ENCODE measurements at regions not wholly inside any gene's neighbourhood (a gene's known extent, or its start where the extent isn't known, plus 50 kb on each side); places are given as distances from the start of the nearest gene placed in this dataset.

- Histone ChIP-seq H3K27me3 (no peaks in the 10 kb centered on the region), H3K27ac (no peak overlapping the region), H3K36me3 (ENCODE audit: low read depth, missing control alignments) (no peaks in the 10 kb centered on the region), H3K9me3 (no peaks in the 10 kb centered on the region), H3K4me3 (no peak overlapping the region), H3K4me1 (no peaks in the 10 kb centered on the region)
- intact Hi-C loops (cut with DNase I; ENCODE audit: low total_unique reads) = no loop called here
- DNase-seq = no peak
- TF ChIP-seq POLR2A (IDR thresholded peaks at IDR 0.05) = no peak
- TF ChIP-seq, protein P1, sequence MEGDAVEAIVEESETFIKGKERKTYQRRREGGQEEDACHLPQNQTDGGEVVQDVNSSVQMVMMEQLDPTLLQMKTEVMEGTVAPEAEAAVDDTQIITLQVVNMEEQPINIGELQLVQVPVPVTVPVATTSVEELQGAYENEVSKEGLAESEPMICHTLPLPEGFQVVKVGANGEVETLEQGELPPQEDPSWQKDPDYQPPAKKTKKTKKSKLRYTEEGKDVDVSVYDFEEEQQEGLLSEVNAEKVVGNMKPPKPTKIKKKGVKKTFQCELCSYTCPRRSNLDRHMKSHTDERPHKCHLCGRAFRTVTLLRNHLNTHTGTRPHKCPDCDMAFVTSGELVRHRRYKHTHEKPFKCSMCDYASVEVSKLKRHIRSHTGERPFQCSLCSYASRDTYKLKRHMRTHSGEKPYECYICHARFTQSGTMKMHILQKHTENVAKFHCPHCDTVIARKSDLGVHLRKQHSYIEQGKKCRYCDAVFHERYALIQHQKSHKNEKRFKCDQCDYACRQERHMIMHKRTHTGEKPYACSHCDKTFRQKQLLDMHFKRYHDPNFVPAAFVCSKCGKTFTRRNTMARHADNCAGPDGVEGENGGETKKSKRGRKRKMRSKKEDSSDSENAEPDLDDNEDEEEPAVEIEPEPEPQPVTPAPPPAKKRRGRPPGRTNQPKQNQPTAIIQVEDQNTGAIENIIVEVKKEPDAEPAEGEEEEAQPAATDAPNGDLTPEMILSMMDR (IDR thresholded peaks at IDR 0.05) = no peak
- 42 to 45% methylated on average over 10 of the region's 10 CpGs for WGBS, 2 donors
These were observed 147.8 kb downstream of the SHOX2 start for GRCh38 chr3:157958457-157958856.

DNA sequence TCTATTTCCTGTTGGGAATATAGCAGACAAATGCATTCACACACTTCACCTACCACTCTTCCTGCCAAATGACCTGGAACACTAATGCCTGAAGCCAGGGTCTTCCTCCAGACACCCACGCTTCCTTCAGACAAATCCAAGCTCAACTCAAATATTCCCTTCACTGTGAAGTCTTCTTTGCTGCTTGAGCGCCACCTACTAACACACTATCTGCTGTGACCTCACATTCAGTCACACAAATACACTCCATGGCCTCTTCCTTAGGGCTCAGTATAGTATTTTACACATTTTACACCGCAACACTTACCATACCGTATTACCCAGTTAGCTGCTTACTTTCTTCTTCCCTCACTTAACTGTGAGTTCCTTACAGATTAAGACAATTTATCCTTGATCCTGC is 149.4 kb downstream of the SHOX2 start:
- Histone ChIP-seq H3K4me3 (no peak overlapping the region), H3K36me3 (ENCODE audit: low read depth, missing control alignments) (no peaks in the 10 kb centered on the region), H3K27ac (no peak overlapping the region), H3K4me1 (no peaks in the 10 kb centered on the region), H3K9me3 (no peaks in the 10 kb centered on the region), H3K27me3 (no peaks in the 10 kb centered on the region)
- no peak for DNase-seq
- TF ChIP-seq, protein P1 (IDR thresholded peaks at IDR 0.05) = no peak
- intact Hi-C loops (cut with DNase I; ENCODE audit: low total_unique reads) = no loop called here
- 90 to 92% methylated on average over 4 of the region's 4 CpGs for WGBS, 2 donors

- WGBS, 2 donors = 83 to 91% methylated on average over 4 of the region's 4 CpGs
- no peaks in the 10 kb centered on the region for H3K27me3 ChIP-seq
- no peaks in the 10 kb centered on the region for H3K9me3 ChIP-seq
- no peaks in the 10 kb centered on the region for H3K36me3 ChIP-seq (ENCODE audit: low read depth, missing control alignments)
- H3K4me1 ChIP-seq = no peaks in the 10 kb centered on the region
- TF ChIP-seq, protein P1 (IDR thresholded peaks at IDR 0.05) = no peak
- TF ChIP-seq POLR2A (IDR thresholded peaks at IDR 0.05) = no peak
- no peak overlapping the region for H3K27ac ChIP-seq
- DNase-seq = no peak
- no peak overlapping the region for H3K4me3 ChIP-seq
- intact Hi-C loops (cut with DNase I; ENCODE audit: low total_unique reads) = no loop called here
These were observed 150.0 kb downstream of the SHOX2 start for GRCh38 chr3:157956176-157956575.

- WGBS, 2 donors = 72 to 80% methylated on average over 2 of the region's 2 CpGs
- H3K36me3 ChIP-seq (ENCODE audit: low read depth, missing control alignments) = no peaks in the 10 kb centered on the region
- intact Hi-C loops (cut with DNase I; ENCODE audit: low total_unique reads) = no loop called here
- no peak overlapping the region for H3K4me3 ChIP-seq
- TF ChIP-seq, protein P1 (IDR thresholded peaks at IDR 0.05) = no peak
- no peak for TF ChIP-seq POLR2A (IDR thresholded peaks at IDR 0.05)
- no peaks in the 10 kb centered on the region for H3K27me3 ChIP-seq
- no peak overlapping the region for H3K27ac ChIP-seq
- H3K9me3 ChIP-seq = no peaks in the 10 kb centered on the region
- no peaks in the 10 kb centered on the region for H3K4me1 ChIP-seq
- DNase-seq = no peak
These were observed 152.7 kb downstream of the SHOX2 start for GRCh38 chr3:157953565-157953964.

DNA sequence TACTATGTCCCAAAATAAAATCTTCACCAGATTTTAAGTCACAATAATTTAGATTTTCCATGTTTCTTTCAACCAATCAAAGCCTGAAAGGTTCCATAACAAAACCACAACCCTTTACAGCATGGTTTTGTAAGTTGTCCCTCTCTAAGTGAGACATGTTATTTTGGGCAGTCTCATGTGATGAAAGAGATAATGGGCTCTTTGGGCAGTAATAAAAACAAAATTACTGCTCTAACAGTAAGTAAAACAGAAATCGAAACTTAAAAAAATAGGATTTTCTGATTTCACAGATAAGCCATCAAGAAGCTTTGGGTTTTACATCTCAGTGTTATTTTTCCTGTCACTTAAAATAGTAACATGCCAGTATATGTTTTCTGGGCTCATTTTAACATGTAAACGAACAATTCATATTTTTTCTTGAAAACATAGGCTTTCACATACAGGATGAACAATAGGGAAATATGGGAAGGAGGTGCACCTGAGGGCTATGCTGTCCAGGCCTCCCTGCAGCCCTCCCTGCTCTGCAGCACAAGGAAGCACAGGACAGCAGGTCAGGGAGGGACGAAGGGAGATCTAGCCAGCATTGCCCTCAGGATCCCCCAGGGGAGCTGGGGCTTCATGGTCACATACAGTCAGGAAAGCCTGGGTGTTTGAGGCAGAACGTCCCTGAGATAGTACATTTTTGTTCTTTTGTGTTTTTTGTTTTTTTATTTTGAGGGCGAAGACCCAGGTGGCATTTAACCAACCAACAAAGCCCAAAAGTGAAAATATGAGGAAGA is 157.4 kb downstream of the SHOX2 start:
- Histone ChIP-seq H3K36me3 (ENCODE audit: low read depth, missing control alignments) (no peaks in the 10 kb centered on the region), H3K27ac (no peak overlapping the region), H3K9me3 (no peaks in the 10 kb centered on the region), H3K4me1 (no peaks in the 10 kb centered on the region), H3K4me3 (no peak overlapping the region), H3K27me3 (no peaks in the 10 kb centered on the region)
- no peak for TF ChIP-seq POLR2A (IDR thresholded peaks at IDR 0.05)
- TF ChIP-seq, protein P1 (IDR thresholded peaks at IDR 0.05) = no peak
- 71 to 72% methylated on average over 5 of the region's 5 CpGs for WGBS, 2 donors
- no peak for DNase-seq
- intact Hi-C loops (cut with DNase I; ENCODE audit: low total_unique reads) = no loop called here

All from testis (tissue), 2 donors.